IPS DF 4.7 (cell line): ENCODE measurements at regions not wholly inside any gene's neighbourhood (a gene's known extent, or its start where the extent isn't known, plus 50 kb on each side); places are given as distances from the start of the nearest gene placed in this dataset.

ENCODE experiments used
- DNase-seq: peaks from one replicate; pipeline ENCODE4 v3.0.0-alpha.2; 2013; ENCODE audit warnings: low spot score; ENCODE audit errors: extremely low read depth

GRCh38 chr15:99440551-99441443 lies 125.0 kb upstream of the MEF2A start:
- DNase-seq: no peak

GRCh38 chr15:99441444-99441800 lies 124.4 kb upstream of the MEF2A start:
- no peak for DNase-seq

- no peak for DNase-seq
Observed at GRCh38 chr15:99441871-99442251, 123.9 kb upstream of the MEF2A start.

- DNase-seq: no peak
Observed at GRCh38 chr15:99442252-99442897, 123.4 kb upstream of the MEF2A start.

- DNase-seq: no peak
Observed at GRCh38 chr15:99443056-99443756, 122.6 kb upstream of the MEF2A start.

- DNase-seq: no peak
Observed at GRCh38 chr15:99443768-99444446, 121.9 kb upstream of the MEF2A start.

- DNase-seq: no peak
Observed at GRCh38 chr15:99445272-99445850, 120.4 kb upstream of the MEF2A start.

- DNase-seq: no peak
Observed at GRCh38 chr15:99446565-99447496, 119.0 kb upstream of the MEF2A start.

- DNase-seq: no peak
Observed at GRCh38 chr15:99447497-99448371, 118.0 kb upstream of the MEF2A start.

- no peak for DNase-seq
Observed at GRCh38 chr15:99449514-99449913, 116.3 kb upstream of the MEF2A start.

- no peak for DNase-seq
Observed at GRCh38 chr15:99450896-99451358, 114.9 kb upstream of the MEF2A start.

- DNase-seq: no peak
Observed at GRCh38 chr15:99451484-99451883, 114.3 kb upstream of the MEF2A start.

GRCh38 chr15:99452010-99452409 lies 113.8 kb upstream of the MEF2A start:
- no peak for DNase-seq

- no peak for DNase-seq
Observed at GRCh38 chr15:99452728-99453636, 112.8 kb upstream of the MEF2A start.

- no peak for DNase-seq
Observed at GRCh38 chr15:99453637-99454030, 112.2 kb upstream of the MEF2A start.

GRCh38 chr15:99454107-99454809 lies 111.5 kb upstream of the MEF2A start:
- DNase-seq: no peak
